NCI-H524 (cell line): ENCODE measurements at regions not wholly inside any gene's neighbourhood (a gene's known extent, or its start where the extent isn't known, plus 50 kb on each side); places are given as distances from the start of the nearest gene placed in this dataset.
"Not testable (repeated sequence)": the region's sequence is repeated elsewhere in the genome, so short reads cannot be mapped to it uniquely, and the experiment has no call there.

Experiments used
- DNase-seq, 2 experiments: peaks; one replicate each; lab custom pipeline; 2025; lab: John Stamatoyannopoulos, UW

DNA sequence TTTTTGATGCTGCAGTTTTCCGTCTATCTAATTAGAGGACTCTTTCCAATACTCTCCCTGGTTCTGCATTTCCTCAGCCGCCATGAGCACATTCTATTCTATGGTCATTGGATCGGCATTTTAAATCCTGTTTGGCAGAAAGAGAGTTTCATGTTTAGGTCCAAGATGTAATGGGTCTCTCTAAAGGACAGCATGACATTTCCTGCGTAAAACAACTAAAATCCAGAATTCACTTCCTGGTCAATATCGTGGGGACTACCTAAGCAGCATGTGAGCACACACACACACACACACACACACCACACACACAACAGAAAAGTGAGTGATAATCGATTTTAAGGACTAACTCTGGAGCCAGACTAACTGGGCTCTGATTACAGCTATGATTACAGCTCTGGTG, 757.1 kb upstream of the TPTE start:
- DNase-seq: not testable (repeated sequence)

DNA sequence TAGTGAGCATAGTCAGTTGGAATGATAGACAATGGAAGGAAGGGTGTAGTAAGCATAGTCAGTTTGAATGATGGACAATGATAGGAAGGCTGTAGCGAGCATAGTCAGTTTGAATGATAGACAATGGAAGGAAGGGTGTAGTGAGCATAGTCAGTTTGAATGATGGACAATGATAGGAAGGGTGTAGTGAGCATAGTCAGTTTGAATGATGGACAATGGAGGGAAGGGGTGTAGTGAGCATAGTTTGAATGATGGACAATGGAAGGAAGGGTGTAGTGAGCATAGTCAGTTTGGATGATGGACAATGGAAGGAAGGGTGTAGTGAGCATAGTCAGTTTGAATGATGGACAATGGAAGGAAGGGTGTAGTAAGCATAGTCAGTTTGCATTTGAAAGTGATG, 755.8 kb upstream of the TPTE start:
- DNase-seq: not testable (repeated sequence)

DNA sequence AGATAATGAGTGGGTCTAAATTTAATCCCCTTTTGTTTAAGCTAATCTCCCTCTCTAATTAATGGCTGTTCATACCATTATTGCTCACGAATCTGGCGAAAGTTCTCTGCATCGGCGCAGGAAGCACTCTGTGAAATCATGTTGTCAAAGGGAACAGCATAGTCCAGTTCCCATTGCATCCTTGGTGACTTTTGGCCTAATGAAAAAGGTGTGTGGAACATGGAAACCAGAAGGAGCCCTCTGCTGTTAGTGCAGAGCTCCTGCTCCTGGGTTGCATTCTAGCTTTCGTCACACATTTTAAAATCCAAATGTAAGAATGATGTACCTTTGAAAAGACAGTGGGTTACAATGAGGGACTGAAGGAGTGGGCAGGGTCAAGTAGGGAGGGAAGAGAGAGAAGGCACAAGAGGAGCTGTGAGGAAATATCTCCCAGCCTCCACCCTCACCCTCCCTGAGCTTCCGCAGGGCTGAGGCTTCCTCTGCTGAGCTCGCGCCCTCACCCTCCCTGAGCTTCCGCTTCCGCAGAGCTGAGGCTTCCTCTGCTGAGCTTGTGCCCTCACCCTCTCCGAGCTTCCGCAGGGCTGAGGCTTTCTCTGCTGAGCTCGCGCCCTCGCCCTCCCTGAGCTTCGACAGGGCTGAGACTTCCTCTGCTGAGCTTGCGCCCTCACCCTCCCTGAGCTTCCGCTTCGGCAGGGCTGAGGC, 754.3 kb upstream of the TPTE start:
- not testable (repeated sequence) for DNase-seq

DNA sequence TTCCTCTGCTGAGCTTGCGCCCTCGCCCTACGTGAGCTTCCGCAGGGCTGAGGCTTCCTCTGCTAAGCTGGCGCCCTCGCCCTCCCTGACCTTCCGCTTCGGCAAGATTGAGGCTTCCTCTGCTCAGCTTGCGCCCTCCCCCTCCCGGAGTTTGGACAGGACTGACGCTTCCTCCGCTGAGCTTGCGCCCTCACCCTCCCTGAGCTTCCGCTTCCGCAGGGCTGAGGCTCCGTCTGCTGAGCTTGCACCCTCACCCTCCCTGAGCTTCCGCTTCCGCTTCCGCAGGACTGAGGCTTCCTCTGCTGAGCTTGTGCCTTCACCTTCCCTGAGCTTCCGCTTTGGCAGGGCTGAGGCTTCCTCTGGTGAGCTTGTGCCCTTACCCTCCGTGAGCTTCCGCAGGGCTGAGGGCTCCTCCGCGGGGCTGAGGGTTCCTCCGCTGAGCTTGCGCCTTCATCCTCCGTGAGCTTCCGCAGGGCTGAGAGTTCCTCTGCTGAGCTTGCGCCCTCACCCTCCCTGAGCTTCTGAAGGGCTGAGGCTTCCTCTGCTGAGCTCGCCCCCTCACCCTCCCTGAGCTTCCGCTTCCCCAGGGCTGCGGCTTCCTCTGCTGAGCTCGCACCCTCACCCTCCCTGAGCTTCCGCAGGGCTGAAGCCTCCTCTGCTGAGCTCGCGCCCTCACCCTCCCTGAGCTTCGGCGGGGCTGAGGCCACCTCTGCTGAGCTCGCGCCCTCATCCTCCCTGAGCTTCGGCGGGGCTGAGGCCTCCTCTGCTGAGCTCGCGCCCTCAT, 753.6 kb upstream of the TPTE start:
- DNase-seq: no peak

DNA sequence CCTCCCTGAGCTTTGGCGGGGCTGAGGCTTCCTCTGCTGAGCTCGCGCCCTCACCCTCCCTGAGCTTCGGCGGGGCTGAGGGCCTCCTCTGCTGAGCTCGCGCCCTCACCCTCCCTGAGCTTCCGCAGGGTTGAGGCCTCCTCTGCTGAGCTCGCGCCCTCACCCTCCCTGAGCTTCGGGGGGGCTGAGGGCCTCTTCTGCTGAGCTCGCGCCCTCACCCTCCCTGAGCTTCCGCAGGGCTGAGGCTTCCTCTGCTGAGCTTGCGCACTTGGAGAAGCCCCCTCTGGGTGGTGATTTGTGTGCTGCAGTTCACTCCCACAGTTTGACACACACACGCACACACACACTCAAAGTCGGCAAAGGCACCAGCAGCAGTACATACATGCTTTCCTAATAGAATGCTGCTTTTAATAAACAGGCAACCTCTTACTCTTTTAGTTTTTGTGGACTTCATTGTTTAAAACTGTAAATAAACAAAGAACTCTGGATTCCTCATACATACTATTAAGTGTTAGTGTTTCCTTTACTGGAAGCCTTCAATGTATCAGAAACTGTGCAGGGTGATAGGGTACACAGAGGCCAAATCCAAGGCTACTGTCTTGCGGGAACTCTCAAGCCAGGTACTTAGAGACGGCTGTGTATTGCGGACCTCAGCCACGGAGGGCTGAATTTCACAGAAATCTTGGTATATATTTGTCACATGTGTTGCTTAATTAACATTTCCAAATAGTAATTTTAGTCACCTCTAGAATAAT, 752.8 kb upstream of the TPTE start:
- DNase-seq: not testable (repeated sequence)

DNA sequence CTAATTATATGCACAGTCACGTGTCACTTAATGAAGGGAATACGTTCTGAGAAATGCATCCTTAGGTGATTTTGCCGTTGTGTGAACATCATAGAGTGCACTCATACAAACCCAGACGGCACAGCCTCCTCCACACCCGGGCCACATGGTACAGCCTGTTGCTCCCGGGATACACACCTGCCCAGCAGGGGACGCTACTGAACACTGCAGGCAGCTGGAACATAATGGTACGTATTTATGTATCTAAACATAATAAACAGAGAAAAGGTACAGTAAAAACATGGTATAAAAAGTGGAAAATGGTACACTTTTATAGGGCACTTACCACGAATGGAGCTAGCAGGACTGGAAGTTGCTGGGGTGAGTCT, 752.3 kb upstream of the TPTE start:
- not testable (repeated sequence) for DNase-seq

DNA sequence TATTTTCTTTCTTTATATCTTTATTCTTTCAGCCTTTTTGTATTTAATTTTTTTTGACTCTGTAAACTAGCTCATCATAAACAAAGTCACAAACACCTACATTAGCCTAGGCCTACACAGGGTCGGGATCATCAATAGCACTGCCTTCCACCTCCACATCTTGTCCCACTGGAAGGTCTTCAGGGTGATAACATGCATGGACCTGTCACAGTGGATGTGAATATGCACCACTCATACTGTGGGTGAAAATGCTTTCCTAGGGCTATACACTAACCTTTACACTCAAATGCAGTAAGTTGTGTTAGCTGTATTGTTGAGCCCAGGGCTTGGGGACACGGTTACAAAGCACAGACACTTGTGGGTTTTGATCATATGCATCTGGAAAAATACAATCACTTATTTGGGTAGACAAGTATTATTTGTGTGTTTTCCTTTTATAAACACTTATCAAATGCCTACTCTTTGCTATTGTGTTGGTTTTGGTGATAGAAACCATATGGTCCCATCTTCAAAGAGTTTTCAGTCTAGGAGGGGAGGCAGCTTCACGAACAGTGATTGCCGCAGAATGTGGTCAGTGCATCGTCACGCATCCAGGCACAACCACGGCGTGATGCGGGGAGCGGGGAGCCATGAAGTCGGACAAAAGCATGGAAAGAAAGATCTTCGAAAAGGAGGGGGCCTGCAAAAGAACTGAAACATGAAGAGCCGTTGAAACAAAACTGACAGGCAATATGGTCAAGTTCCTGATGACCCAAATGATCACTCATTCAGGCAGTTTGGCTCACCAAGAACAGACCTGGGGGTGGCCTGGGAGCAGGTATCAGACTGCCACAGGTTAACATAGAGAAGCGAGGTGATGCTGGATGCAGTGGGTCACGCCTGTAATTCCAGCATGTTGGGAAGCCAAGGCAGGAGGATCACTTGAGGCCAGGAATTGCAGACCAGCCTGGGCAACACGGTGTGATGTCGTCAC, 751.4 kb upstream of the TPTE start:
- not testable (repeated sequence) for DNase-seq

DNA sequence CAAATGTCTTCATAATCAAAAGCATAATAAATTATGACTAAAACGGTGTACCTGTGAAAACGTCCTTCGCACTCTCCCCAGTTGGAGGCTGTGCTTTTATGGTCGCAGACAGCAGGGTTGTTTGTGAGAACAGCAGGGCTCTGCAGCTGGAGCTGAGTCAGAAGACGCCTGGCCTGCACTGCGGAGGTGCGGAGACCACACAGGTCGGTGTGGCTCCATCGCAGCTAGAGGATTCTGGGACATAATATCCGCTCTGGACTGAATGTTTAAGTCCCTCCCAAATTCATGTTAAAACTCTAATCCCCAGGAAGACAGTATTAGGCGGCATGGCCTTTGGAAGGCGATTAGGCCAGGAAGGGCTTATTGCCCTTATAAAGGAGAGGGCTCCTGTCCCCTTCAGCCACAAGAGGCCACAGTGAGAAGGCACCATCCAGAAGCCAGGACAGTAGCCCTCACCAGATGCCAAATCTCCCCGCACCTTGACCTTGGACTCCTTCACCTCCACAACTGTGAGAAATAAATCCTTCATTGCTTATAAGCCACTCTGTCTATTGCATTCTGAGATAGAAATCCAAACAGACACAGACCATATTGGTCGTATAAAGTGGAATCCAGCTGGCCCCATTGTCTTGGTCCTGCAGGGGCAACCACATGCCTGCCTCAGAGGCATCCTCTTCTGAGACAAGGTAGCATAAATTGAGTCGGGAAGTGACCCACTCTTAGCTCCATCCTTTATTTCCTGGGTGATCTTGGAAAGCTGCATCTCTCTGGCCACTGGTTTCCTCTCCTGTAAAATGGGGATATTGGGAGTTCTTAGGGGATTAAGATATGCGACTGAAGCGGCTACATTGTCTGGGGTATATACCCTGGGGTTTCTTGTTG, 749.7 kb upstream of the TPTE start:
- DNase-seq: not testable (repeated sequence)

DNA sequence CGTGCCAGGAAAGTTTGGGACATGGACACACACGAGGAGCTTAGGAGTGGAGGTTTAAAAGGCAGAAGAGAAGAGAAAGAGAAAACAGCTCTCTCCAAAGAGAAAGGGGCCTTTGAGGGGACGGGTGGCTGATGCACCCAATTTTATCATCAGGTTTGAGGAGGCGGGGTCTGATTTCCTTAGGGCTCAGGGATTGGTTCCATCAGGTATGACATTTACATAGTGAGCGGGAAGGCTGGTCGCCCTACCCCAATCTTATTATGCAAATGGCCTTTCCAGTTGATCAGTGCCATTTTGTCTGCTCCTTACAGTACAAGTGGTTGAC, 749.1 kb upstream of the TPTE start:
- DNase-seq: no peak

DNA sequence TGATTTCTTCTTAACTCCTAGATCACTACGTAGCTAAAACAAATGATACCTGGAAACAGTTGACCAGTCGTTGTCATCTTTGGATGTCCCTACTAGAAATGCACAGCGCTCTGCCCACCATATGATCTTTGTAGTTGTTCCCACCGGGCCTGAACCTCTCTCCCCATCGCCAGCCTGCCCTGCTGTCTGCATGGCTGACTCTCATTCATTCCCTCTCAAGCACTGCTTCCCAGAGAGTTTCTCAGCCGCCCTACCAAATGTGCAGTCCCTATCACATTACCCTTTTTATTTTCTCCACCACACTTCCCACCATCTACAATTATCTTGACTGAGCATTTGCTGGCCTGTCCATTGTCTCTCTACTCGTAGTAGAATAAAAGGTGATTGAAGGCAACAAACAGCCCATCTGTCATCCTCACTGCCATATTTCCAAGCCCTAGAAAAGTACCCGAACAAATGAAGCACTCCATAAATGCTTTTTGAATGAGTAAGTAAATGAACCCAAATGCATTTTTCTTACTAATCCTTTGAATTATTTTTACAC, 748.4 kb upstream of the TPTE start:
- DNase-seq: not testable (repeated sequence)

DNA sequence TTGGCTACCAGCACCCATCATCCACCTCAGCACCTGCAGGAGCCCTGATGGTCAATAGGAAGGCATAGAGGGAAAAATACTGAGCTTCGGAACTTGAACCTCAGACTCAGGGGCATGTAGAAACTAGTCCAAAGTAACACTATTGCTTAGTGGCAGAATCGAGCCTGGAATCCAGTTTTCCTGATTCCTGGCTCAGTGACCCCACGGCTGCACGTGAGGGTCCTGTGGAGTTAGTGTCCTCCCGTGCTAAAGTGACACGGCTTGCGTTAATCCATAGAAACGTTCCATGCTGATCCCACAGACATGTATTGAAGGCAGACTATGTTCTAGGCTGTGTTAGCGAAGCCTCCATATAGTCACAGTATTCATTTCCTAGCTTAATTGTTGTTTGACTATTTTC, 747.0 kb upstream of the TPTE start:
- no peak for DNase-seq

DNA sequence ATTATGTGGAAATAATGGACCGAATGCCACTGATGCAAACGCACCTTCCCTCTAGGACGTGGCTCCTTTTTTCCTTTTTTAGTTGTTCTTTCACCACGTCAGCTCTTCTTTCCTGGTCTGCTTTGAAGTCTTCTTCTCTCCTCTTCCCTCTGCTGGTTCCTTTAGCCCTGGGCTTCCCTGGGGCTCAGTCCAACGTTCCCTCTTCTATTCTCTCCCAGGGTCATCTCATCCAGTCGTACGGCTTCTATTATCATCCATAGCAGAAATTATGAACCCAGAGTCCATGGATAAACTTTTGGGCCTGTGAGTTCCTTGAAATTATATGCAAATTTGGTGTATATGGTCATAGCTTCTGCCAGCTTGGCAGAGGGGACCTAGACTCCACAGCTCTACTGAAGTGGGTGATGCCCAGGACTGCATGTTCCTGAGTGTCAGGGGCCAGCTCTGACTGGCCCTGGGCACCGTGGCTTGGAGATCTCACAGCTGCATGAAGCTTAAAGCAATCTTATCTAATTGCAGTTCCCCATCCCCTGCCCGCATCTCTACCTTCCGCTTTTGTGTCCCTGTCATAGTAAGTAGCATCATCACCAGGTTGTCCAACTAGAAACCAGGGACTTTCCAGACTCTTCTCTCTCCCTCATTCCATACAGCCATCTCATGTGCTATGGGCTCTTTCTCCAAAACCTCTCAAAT, 746.3 kb upstream of the TPTE start:
- DNase-seq: not testable (repeated sequence)

DNA sequence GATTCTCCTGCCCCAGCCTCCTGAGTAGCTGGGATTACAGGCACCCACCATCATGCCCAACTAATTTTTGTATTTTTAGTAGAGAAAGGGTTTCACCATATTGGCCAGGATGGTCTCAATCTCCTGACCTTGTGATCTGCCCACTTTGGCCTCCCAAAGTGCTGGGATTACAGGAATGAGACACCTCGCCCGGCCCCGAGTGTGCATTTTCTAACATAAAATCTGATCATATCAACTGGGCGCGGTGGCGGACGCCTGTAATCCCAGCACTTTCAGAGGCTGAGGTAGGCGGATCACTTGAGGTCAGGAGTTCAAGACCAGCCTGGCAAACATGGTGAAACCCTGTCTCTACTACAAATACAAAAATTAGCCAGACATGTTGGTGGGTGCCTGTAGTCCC, 745.5 kb upstream of the TPTE start:
- not testable (repeated sequence) for DNase-seq

DNA sequence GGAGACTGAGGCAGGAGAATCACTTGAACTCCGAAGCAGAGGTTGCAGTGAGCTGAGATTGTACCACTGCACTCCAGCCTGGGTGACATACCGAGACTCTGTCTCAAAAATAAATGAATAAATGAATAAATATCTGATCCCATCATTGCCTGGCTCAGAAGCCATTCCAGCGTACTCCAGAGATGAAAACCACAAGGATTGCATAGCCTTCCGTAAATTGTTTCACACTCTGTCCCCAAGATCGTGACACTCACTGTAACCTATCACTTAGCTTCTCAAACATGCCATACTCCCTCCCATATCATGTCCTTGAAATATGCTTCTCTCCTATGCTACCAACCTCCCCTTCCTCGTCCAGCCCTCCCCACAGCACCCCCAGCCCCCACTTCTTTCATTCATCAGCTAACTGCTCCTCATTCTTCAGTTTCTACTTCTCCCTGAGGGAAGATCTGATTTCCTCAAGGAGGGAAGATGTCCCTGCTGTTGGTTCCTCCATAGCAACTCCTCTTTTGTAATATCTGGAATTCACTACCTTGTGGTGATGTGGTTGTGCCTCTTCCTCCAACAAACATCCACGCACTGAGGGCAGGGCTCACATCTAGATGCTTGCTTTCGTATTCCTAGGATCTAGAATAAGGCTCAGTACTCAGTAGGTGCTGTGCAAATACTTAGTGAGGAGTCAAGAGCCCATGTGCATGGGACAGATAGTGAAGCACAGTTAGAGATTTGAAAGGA, 744.9 kb upstream of the TPTE start:
- DNase-seq: not testable (repeated sequence)

DNA sequence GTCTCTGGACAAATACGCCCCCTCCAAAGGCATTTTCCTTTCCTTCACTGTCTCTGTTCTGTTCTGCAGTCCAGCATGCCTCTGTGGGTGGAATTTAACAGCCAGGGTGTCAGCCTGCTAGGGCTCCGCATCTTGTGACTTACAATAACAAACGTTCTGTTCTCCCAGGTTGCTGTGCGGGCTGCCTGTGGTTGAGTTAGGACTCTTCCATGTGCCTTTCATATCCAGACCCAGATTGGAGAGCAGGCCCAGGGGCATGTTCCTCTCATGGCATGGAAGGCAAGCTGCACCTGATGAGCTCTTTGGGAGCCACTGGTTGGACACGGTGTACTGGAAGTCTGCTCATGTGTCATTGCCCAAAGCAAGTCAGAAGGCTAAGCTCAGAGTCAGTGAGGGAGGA, 742.8 kb upstream of the TPTE start:
- not testable (repeated sequence) for DNase-seq

DNA sequence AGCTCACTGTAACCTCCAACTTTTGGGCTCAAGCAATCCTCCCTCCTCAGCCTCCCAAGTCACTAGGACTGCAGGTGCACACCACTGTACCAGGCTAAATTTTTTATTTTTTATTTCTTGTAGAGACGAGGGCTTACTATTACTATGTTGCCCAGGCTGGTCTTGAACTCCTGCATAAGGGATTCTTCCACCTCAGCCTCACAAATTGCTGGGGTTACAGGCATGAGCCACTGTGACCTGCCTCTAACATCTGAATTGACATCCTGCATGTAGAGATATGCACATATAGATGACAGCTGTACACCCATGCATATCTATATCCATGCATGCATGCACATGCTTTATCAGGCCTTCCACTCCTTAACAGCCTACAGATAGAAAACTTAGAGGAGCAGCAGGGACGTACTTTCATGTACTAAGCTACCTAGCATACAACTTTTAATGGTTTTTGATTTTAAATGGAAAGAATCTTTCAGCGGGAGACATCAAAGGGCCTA, 740.9 kb upstream of the TPTE start:
- no peak for DNase-seq

DNA sequence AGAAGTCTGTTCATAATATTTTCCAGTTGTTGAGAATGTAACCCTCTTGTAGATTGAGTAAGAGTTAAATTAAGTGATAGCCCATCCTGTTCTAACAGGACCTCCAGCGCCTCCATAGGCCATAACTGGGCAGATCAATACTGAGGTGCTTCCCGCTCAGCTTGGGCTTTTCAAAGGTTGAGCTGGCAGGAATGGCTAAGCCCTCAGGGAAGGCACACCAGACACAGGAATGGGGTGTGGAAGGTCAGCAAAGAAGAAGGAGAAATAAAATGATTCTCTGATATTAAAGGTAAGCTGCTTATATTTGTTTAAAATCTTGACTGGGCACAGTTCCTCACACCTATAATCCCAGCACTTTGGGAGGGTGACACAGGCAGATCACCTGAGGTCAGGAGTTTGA, 737.8 kb upstream of the TPTE start:
- DNase-seq: not testable (repeated sequence)

DNA sequence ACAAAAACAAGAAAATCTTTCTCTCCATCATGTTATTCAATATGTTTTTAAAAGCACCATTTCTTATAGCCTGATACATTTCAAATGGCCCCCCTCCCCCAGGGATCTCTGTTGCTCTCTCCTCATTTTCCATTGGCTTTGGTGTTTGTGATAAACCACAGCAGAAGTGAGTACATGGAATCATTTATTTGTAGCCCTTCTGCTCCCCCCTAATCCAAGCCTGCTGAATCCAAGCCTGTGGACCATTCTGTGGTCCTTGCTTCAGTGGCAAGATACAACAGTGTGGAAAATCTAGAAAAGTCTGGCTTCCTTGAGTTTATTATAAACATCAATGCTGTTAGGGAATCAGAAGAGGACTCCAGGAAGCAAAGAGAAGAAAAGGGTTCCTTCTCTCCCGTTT, 737.2 kb upstream of the TPTE start:
- DNase-seq: not testable (repeated sequence)

DNA sequence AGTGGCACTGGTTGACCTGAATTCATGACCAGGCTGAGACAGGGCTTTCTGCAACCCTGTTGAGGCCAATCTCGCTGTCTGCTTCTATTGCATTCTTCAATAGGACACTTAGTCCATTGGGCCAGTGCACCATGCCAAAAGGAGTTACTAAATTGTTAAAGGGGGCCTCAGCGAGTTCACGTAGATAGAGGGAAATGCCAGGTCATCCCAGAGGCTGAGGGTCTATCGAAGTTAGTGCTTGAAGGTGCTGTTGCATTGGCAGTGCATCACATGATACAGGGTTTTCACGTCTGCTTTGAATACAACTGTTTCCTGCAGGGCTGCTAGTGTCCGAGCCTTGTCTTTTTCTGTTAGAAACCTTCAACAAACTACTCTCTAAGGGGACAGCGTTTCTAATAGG, 735.3 kb upstream of the TPTE start:
- not testable (repeated sequence) for DNase-seq
